ENCODE measurements at regions not wholly inside any gene's neighbourhood (a gene's known extent, or its start where the extent isn't known, plus 50 kb on each side); places are given as distances from the start of the nearest gene placed in this dataset.

- no peak for DNase-seq (ENCODE audit: low read depth, low spot score)
- Histone ChIP-seq H3K9me3 (ENCODE audit: low read depth, low read length) (no peaks in the 10 kb centered on the region), H3K36me3 (ENCODE audit: insufficient read depth, low read length) (no peaks in the 10 kb centered on the region), H3K27ac (no peak overlapping the region), H3K9ac (ENCODE audit: insufficient read length) (no peak overlapping the region), H3K4me3 (no peak overlapping the region)
- TF ChIP-seq EZH2 (IDR thresholded peaks at IDR 0.05) = no peak
- no peak for TF ChIP-seq POLR2AphosphoS5 (IDR thresholded peaks at IDR 0.05; ENCODE audit: borderline replicate concordance, low read depth, low read length)
- TF ChIP-seq FOXP2 (optimal IDR thresholded peaks at IDR 0.05; ENCODE audit: control extremely low read depth, extremely low read length, insufficient read depth) = no peak
Measured at GRCh38 chr12:16110596-16110995, 166.9 kb downstream of the SLC15A5 start.

- H3K9me3 ChIP-seq (ENCODE audit: low read depth, low read length) = peaks cover 4% of the 10 kb centered on the region; the same call in 1 of the 2 replicates
- H3K36me3 ChIP-seq (ENCODE audit: insufficient read depth, low read length) = no peaks in the 10 kb centered on the region
- H3K4me3 ChIP-seq = no peak overlapping the region
- no peak overlapping the region for H3K27ac ChIP-seq
- TF ChIP-seq POLR2AphosphoS5 (IDR thresholded peaks at IDR 0.05; ENCODE audit: borderline replicate concordance, low read depth, low read length) = no peak
- no peak for TF ChIP-seq FOXP2 (optimal IDR thresholded peaks at IDR 0.05; ENCODE audit: control extremely low read depth, extremely low read length, insufficient read depth)
- no peak for TF ChIP-seq EZH2 (IDR thresholded peaks at IDR 0.05)
- no peak for DNase-seq (ENCODE audit: low read depth, low spot score)
- H3K9ac ChIP-seq (ENCODE audit: insufficient read length) = no peak overlapping the region
Measured at GRCh38 chr12:16103851-16104250, 173.6 kb downstream of the SLC15A5 start.

GRCh38 chr12:16100206-16100605, 177.3 kb downstream of the SLC15A5 start:
- TF ChIP-seq EZH2 (IDR thresholded peaks at IDR 0.05) = no peak
- TF ChIP-seq POLR2AphosphoS5 (IDR thresholded peaks at IDR 0.05; ENCODE audit: borderline replicate concordance, low read depth, low read length) = no peak
- no peak for TF ChIP-seq FOXP2 (optimal IDR thresholded peaks at IDR 0.05; ENCODE audit: control extremely low read depth, extremely low read length, insufficient read depth)
- no peak for DNase-seq (ENCODE audit: low read depth, low spot score)
- Histone ChIP-seq H3K36me3 (ENCODE audit: insufficient read depth, low read length) (no peaks in the 10 kb centered on the region), H3K4me3 (no peak overlapping the region), H3K27ac (no peak overlapping the region), H3K9me3 (ENCODE audit: low read depth, low read length) (peaks cover 4% of the 10 kb centered on the region; the same call in 1 of the 2 replicates), H3K9ac (ENCODE audit: insufficient read length) (no peak overlapping the region)

- Histone ChIP-seq H3K4me3 (peak overlapping the region; percentile 66), H3K9ac (ENCODE audit: insufficient read length) (no peak overlapping the region), H3K9me3 (ENCODE audit: low read depth, low read length) (0 out of 2 replicates have a peak, but pooled peaks cover 2% of the 10 kb centered on the region), H3K27ac (peak overlapping the region; percentile 79), H3K36me3 (ENCODE audit: insufficient read depth, low read length) (no peaks in the 10 kb centered on the region)
- no peak for DNase-seq (ENCODE audit: low read depth, low spot score)
- TF ChIP-seq POLR2AphosphoS5 (IDR thresholded peaks at IDR 0.05; ENCODE audit: borderline replicate concordance, low read depth, low read length) (no peak), FOXP2 (optimal IDR thresholded peaks at IDR 0.05; ENCODE audit: control extremely low read depth, extremely low read length, insufficient read depth) (no peak), EZH2 (IDR thresholded peaks at IDR 0.05) (no peak)
Measured at GRCh38 chr12:16096273-16096849, 181.1 kb downstream of the SLC15A5 start.

- Histone ChIP-seq H3K36me3 (ENCODE audit: insufficient read depth, low read length) (no peaks in the 10 kb centered on the region), H3K9ac (ENCODE audit: insufficient read length) (no peak overlapping the region), H3K4me3 (peak overlapping the region; percentile 66), H3K9me3 (ENCODE audit: low read depth, low read length) (0 out of 2 replicates have a peak, but pooled peaks cover 2% of the 10 kb centered on the region), H3K27ac (peak overlapping the region; percentile 79)
- peak; percentile 17; the same call in 1 of the 2 replicates for TF ChIP-seq POLR2AphosphoS5 (IDR thresholded peaks at IDR 0.05; ENCODE audit: borderline replicate concordance, low read depth, low read length)
- TF ChIP-seq EZH2 (IDR thresholded peaks at IDR 0.05) = no peak
- TF ChIP-seq FOXP2 (optimal IDR thresholded peaks at IDR 0.05; ENCODE audit: control extremely low read depth, extremely low read length, insufficient read depth) = no peak
- peak; percentile 53 for DNase-seq (ENCODE audit: low read depth, low spot score)
Measured at GRCh38 chr12:16095531-16096110, 181.9 kb downstream of the SLC15A5 start.

- DNase-seq (ENCODE audit: low read depth, low spot score) = no peak
- TF ChIP-seq POLR2AphosphoS5 (IDR thresholded peaks at IDR 0.05; ENCODE audit: borderline replicate concordance, low read depth, low read length) (no peak), EZH2 (IDR thresholded peaks at IDR 0.05) (no peak), FOXP2 (optimal IDR thresholded peaks at IDR 0.05; ENCODE audit: control extremely low read depth, extremely low read length, insufficient read depth) (no peak)
Measured at GRCh38 chr12:16094437-16094836, 183.0 kb downstream of the SLC15A5 start.

GRCh38 chr12:16093825-16094224, 182.7 kb downstream of the DERA start:
- TF ChIP-seq EZH2 (IDR thresholded peaks at IDR 0.05) = no peak
- no peak for TF ChIP-seq FOXP2 (optimal IDR thresholded peaks at IDR 0.05; ENCODE audit: control extremely low read depth, extremely low read length, insufficient read depth)
- TF ChIP-seq POLR2AphosphoS5 (IDR thresholded peaks at IDR 0.05; ENCODE audit: borderline replicate concordance, low read depth, low read length) = no peak
- H3K4me3 ChIP-seq = no peak overlapping the region
- H3K36me3 ChIP-seq (ENCODE audit: insufficient read depth, low read length) = no peaks in the 10 kb centered on the region
- no peak for DNase-seq (ENCODE audit: low read depth, low spot score)
- H3K9ac ChIP-seq (ENCODE audit: insufficient read length) = no peak overlapping the region
- H3K27ac ChIP-seq = no peak overlapping the region
- 0 out of 2 replicates have a peak, but pooled peaks cover 2% of the 10 kb centered on the region for H3K9me3 ChIP-seq (ENCODE audit: low read depth, low read length)

More at GRCh38 chr12:16094437-16094836, 183.0 kb downstream of the SLC15A5 start:
- H3K9me3 ChIP-seq (ENCODE audit: low read depth, low read length) = 0 out of 2 replicates have a peak, but pooled peaks cover 2% of the 10 kb centered on the region
- H3K27ac ChIP-seq = no peak overlapping the region
- no peak overlapping the region for H3K4me3 ChIP-seq
- H3K36me3 ChIP-seq (ENCODE audit: insufficient read depth, low read length) = no peaks in the 10 kb centered on the region
- no peak overlapping the region for H3K9ac ChIP-seq (ENCODE audit: insufficient read length)

- Histone ChIP-seq H3K4me3 (no peak overlapping the region), H3K9me3 (ENCODE audit: low read depth, low read length) (0 out of 2 replicates have a peak, but pooled peaks cover 2% of the 10 kb centered on the region), H3K9ac (ENCODE audit: insufficient read length) (no peak overlapping the region), H3K36me3 (ENCODE audit: insufficient read depth, low read length) (no peaks in the 10 kb centered on the region), H3K27ac (no peak overlapping the region)
- no peak for DNase-seq (ENCODE audit: low read depth, low spot score)
- TF ChIP-seq POLR2AphosphoS5 (IDR thresholded peaks at IDR 0.05; ENCODE audit: borderline replicate concordance, low read depth, low read length) (no peak), EZH2 (IDR thresholded peaks at IDR 0.05) (no peak), FOXP2 (optimal IDR thresholded peaks at IDR 0.05; ENCODE audit: control extremely low read depth, extremely low read length, insufficient read depth) (no peak)
Measured at GRCh38 chr12:16090974-16091373, 179.8 kb downstream of the DERA start.
